ENCODE measurements at regions not wholly inside any gene's neighbourhood (a gene's known extent, or its start where the extent isn't known, plus 50 kb on each side); places are given as distances from the start of the nearest gene placed in this dataset.

DNA sequence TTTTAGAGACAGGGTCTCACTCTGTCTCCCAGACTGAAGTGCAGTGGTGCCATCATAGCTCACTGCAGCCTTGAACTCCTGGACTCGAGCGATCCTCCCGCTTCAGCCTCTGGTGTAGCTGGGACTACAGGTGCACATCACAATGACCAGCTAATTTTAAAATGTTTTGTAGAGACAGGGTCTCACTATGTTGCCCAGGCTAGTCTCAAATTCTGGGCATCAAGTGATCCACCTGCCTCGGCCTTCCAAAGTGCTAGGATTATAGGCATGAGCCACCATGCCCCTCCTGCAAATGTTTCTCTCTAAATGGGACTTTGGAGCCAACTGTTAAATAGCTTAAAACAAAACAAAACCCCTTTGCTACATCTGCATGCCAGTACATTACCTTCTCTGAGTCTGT lies 82.2 kb upstream of the BRD7 start:
- H3K36me3 ChIP-seq (ENCODE audit: control insufficient read depth in 2 of 2, insufficient read depth in 2 of 2, low read length in 1 of 2): no peaks in the 10 kb centered on the region
- no peak overlapping the region for H3K9ac ChIP-seq (ENCODE audit: control insufficient read depth, insufficient read depth, low read length)
- no peak overlapping the region for H3K4me3 ChIP-seq
- ChIA-PET CTCF (interaction anchor here (0.7 to 1.5 kb wide), 2 partner anchors 15 to 214 kb away, joined by 3 read pairs; no protein-coding TSS in a partner anchor), SMC1A (ENCODE audit: uncharacterized antibody, unreplicated experiment) (no interaction called here), RAD21 (ENCODE audit: unreplicated experiment) (no interaction called here), POLR2A (no interaction called here)
- no peak overlapping the region for H3K27ac ChIP-seq (ENCODE audit: control insufficient read depth, insufficient read depth)
- H3K27me3 ChIP-seq (replicated peaks in 1 of 2; ENCODE audit: control insufficient read depth in 2 of 2, insufficient read depth in 2 of 2, low read length in 1 of 2): peaks cover 0 to 3% of the 10 kb centered on the region in 2 experiments; a peak in 1 of 4 replicates
- no peak overlapping the region for H2AFZ ChIP-seq (ENCODE audit: control insufficient read depth, low read depth, low read length)
- no peak overlapping the region for H3K4me2 ChIP-seq (ENCODE audit: control insufficient read depth, insufficient read depth)
- WGBS (ENCODE audit: insufficient coverage, insufficient replicate concordance, low lambda C conversion rate, missing lambda C conversion rate): 74% methylated on average over 4 of the region's 4 CpGs
- no peaks in the 10 kb centered on the region for H3K9me3 ChIP-seq (replicated peaks; ENCODE audit: control insufficient read depth, insufficient read depth, low read length)
- no peaks in the 10 kb centered on the region for H4K20me1 ChIP-seq (ENCODE audit: control insufficient read depth, insufficient read depth)
- no peak for ATAC-seq
- in situ Hi-C loops (cut with MboI): no loop called here
- intact Hi-C loops (cut with micrococcal nuclease; ENCODE audit: unreplicated experiment): no loop called here
- FAIRE-seq: no peak
- no peaks in the 10 kb centered on the region for H3K79me2 ChIP-seq (ENCODE audit: control insufficient read depth, insufficient read depth, low read length)
- DNase-seq (ENCODE audit: low read depth, low spot score): no peak
- no TSS peak for BruUV-seq (replicated peaks)
- no peaks in the 10 kb centered on the region for H3K4me1 ChIP-seq (ENCODE audit: control insufficient read depth, insufficient read depth, low read length)
- TF ChIP-seq ZSCAN29 (IDR thresholded peaks at IDR 0.05): no peak
- TF ChIP-seq KAT2A (conservative IDR thresholded peaks at IDR 0.05; ENCODE audit: control insufficient read depth, low read depth, low read length): no peak
- TF ChIP-seq RFX5 (IDR thresholded peaks at IDR 0.05; ENCODE audit: low read depth, low read length): no peak
- TF ChIP-seq MTA3 (IDR thresholded peaks at IDR 0.05; ENCODE audit: borderline replicate concordance, low read length): no peak
- TF ChIP-seq, protein P1, sequence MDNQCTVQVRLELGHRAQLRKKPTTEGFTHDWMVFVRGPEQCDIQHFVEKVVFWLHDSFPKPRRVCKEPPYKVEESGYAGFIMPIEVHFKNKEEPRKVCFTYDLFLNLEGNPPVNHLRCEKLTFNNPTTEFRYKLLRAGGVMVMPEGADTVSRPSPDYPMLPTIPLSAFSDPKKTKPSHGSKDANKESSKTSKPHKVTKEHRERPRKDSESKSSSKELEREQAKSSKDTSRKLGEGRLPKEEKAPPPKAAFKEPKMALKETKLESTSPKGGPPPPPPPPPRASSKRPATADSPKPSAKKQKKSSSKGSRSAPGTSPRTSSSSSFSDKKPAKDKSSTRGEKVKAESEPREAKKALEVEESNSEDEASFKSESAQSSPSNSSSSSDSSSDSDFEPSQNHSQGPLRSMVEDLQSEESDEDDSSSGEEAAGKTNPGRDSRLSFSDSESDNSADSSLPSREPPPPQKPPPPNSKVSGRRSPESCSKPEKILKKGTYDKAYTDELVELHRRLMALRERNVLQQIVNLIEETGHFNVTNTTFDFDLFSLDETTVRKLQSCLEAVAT (IDR thresholded peaks at IDR 0.05): no peak

DNA sequence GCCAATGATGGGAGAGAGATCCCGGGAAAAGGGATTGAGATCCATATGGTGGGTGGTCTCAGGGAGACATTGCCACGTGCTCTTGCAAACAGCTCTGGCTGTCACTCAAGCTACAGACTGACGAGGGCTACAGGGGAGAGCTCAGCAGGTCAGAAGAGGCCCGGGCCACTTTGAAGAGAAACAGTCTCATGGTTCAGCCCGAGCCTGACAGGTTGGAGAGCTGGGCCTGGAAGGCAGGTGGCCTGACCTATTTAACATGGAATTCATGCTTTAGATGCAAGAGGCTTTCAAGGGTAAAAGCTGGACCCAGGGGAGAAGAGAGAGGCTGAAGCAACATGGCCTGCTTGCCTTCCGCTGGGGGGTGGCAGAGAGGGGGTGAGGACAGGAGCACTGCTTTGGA lies 81.0 kb upstream of the BRD7 start:
- ATAC-seq: no peak
- H3K36me3 ChIP-seq (ENCODE audit: control insufficient read depth in 2 of 2, insufficient read depth in 2 of 2, low read length in 1 of 2): no peaks in the 10 kb centered on the region
- no peaks in the 10 kb centered on the region for H3K4me1 ChIP-seq (ENCODE audit: control insufficient read depth, insufficient read depth, low read length)
- 10% methylated on average over 6 of the region's 6 CpGs for WGBS (ENCODE audit: insufficient coverage, insufficient replicate concordance, low lambda C conversion rate, missing lambda C conversion rate)
- H3K4me2 ChIP-seq (ENCODE audit: control insufficient read depth, insufficient read depth): no peak overlapping the region
- H2AFZ ChIP-seq (ENCODE audit: control insufficient read depth, low read depth, low read length): no peak overlapping the region
- ChIA-PET SMC1A (ENCODE audit: uncharacterized antibody, unreplicated experiment) (interaction anchor here (0.6 kb wide), 1 partner anchor 38 kb away, joined by 3 read pairs; no protein-coding TSS in a partner anchor), CTCF (interaction anchor here (0.6 to 1.5 kb wide), 4 partner anchors 162 to 357 kb away, joined by 3 to 4 read pairs (median 3); no protein-coding TSS in a partner anchor), POLR2A (no interaction called here), RAD21 (ENCODE audit: unreplicated experiment) (no interaction called here)
- TF ChIP-seq SMAD1 (IDR thresholded peaks at IDR 0.05; ENCODE audit: low read depth, partially characterized antibody): no peak
- no peak overlapping the region for H3K27ac ChIP-seq (ENCODE audit: control insufficient read depth, insufficient read depth)
- no peak overlapping the region for H3K9ac ChIP-seq (ENCODE audit: control insufficient read depth, insufficient read depth, low read length)
- H3K4me3 ChIP-seq: no peak overlapping the region
- no peak for DNase-seq (ENCODE audit: low read depth, low spot score)
- no peaks in the 10 kb centered on the region for H3K79me2 ChIP-seq (ENCODE audit: control insufficient read depth, insufficient read depth, low read length)
- in situ Hi-C loops (cut with MboI): no loop called here
- FAIRE-seq: no peak
- BruUV-seq (replicated peaks): no TSS peak
- no peaks in the 10 kb centered on the region for H4K20me1 ChIP-seq (ENCODE audit: control insufficient read depth, insufficient read depth)
- intact Hi-C loops (cut with micrococcal nuclease; ENCODE audit: unreplicated experiment): no loop called here
- no peaks in the 10 kb centered on the region for H3K9me3 ChIP-seq (replicated peaks; ENCODE audit: control insufficient read depth, insufficient read depth, low read length)
- peaks cover 0 to 3% of the 10 kb centered on the region in 2 experiments; a peak in 1 of 4 replicates for H3K27me3 ChIP-seq (replicated peaks in 1 of 2; ENCODE audit: control insufficient read depth in 2 of 2, insufficient read depth in 2 of 2, low read length in 1 of 2)
